Peyer's patch (tissue), 4 donors: ENCODE measurements at regions not wholly inside any gene's neighbourhood (a gene's known extent, or its start where the extent isn't known, plus 50 kb on each side); places are given as distances from the start of the nearest gene placed in this dataset.

Source experiments
- DNase-seq, 3 donors: peaks; one replicate each; pipeline ENCODE4 v3.0.0-alpha.2; 2017 to 2019
- H3K27ac ChIP-seq, 4 donors: fragments of 200-600 bp; sonication (generic); one replicate each; pipeline ENCODE4 v1.5.1; 2016 to 2019
- H3K27me3 ChIP-seq, 2 donors: fragments of 200-600 bp; sonication (generic); one replicate each; pipeline ENCODE4 v1.5.1; 2019
- H3K36me3 ChIP-seq, 3 donors: fragments of 200-600 bp; sonication (generic); one replicate each; pipeline ENCODE4 v1.5.1; 2016 to 2019
- H3K4me1 ChIP-seq, 4 donors: fragments of 200-600 bp; sonication (generic); one replicate each; pipeline ENCODE4 v1.5.1; 2016 to 2019
- H3K4me3 ChIP-seq, 4 donors: fragments of 200-600 bp; sonication (generic); 1 replicate in 3 of 4; 2 replicates in 1 of 4; pipeline ENCODE4 v1.5.1; 2016 to 2019; ENCODE audit warnings: mild to moderate bottlenecking in 1 of 4
- H3K9me3 ChIP-seq, 4 donors: fragments of 200-600 bp; sonication (generic); one replicate each; pipeline ENCODE4 v1.5.1; 2016 to 2019; ENCODE audit warnings: mild to moderate bottlenecking in 1 of 4
- POLR2A ChIP-seq, 2 donors: fragments of 450-650 bp; IDR thresholded peaks; one replicate each; pipeline ENCODE4 v1.5.1; 2017; ENCODE audit warnings: antibody characterized with exemption in 2 of 2, mild to moderate bottlenecking in 2 of 2, moderate library complexity in 2 of 2
- TF ChIP-seq, protein P1 (sequence below), 6 experiments: fragments of 450-650 bp in 4 of 6; fragments of 200-600 bp in 2 of 6; sonication (generic) in 1 of 6; IDR thresholded peaks; one replicate each; pipeline ENCODE4 v1.5.1; 2017 to 2019; ENCODE audit warnings: antibody characterized with exemption in 6 of 6, mild to moderate bottlenecking in 3 of 6, moderate library complexity in 1 of 6

DNA sequence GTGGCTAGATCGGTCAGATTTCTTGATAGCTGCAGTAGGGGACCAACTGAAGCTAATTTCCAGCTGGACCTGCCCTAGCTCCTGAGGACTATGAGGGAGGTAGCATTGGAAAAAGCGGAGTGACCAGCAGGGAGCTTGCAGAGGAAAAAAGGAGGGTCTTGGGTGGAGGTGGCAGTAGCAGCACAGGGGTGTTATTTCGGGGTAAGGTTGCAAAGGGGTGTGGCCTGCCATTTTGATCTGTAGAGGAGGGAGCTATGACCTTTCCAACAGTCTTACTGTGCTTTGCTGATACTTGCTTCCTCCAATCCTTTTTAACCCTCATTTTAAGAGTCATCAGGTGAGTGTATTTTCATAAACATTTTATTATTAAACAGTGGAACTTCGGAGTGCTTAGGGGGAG lies 83.8 kb upstream of the NRXN3 start:
- no peak for TF ChIP-seq POLR2A (IDR thresholded peaks at IDR 0.05)
- TF ChIP-seq, protein P1, sequence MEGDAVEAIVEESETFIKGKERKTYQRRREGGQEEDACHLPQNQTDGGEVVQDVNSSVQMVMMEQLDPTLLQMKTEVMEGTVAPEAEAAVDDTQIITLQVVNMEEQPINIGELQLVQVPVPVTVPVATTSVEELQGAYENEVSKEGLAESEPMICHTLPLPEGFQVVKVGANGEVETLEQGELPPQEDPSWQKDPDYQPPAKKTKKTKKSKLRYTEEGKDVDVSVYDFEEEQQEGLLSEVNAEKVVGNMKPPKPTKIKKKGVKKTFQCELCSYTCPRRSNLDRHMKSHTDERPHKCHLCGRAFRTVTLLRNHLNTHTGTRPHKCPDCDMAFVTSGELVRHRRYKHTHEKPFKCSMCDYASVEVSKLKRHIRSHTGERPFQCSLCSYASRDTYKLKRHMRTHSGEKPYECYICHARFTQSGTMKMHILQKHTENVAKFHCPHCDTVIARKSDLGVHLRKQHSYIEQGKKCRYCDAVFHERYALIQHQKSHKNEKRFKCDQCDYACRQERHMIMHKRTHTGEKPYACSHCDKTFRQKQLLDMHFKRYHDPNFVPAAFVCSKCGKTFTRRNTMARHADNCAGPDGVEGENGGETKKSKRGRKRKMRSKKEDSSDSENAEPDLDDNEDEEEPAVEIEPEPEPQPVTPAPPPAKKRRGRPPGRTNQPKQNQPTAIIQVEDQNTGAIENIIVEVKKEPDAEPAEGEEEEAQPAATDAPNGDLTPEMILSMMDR (IDR thresholded peaks at IDR 0.05): no peak
- Histone ChIP-seq H3K4me1 (no peaks in the 10 kb centered on the region), H3K4me3 (no peak overlapping the region), H3K36me3 (no peaks in the 10 kb centered on the region), H3K27me3 (no peaks in the 10 kb centered on the region), H3K27ac (no peak overlapping the region), H3K9me3 (no peaks in the 10 kb centered on the region)
- no peak for DNase-seq

DNA sequence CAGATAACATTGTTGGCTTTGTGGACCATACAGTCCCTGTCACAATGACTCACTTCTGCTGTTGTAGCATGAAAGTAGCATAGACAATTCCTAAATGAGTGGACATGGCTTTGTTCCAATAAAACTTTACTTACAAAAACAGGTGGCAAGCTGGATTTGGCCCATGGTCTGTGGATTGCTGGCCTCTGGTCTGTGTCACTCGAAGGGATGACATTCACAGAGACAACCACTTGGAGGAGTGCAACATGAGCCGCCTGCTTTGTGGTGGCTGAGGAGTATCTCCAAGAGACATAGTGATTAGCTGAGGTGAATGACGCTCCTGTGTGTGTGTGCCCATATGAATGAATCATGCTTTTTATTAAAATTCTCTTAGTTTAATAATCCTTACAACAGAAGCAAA lies 81.3 kb upstream of the NRXN3 start:
- no peak for TF ChIP-seq POLR2A (IDR thresholded peaks at IDR 0.05)
- TF ChIP-seq, protein P1 (IDR thresholded peaks at IDR 0.05): no peak
- H3K27me3 ChIP-seq: no peaks in the 10 kb centered on the region

DNA sequence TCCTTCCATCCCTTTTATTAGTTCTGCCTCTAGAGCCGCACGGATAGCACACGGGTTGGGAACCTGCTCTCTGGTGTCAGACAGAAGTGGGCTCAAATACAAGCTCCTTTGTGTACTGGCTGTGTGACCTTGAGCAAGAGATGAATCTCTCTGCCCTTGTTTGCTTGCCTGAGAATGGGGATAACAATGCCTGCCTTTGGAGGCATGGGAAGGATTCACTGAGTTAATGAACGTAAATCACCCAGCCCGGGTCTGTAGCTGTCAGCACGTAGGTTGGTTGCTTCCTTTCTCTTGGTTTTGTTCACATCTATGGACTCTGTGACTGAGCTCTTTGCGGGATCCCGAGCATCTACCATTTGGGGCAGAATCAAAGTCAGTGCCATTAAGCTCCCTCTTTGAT lies 79.3 kb upstream of the NRXN3 start:
- no peak overlapping the region for H3K4me3 ChIP-seq
- no peak overlapping the region for H3K27ac ChIP-seq
- TF ChIP-seq, protein P1 (IDR thresholded peaks at IDR 0.05): no peak
- TF ChIP-seq POLR2A (IDR thresholded peaks at IDR 0.05): no peak
- H3K9me3 ChIP-seq: no peaks in the 10 kb centered on the region
- no peak for DNase-seq
- no peaks in the 10 kb centered on the region for H3K27me3 ChIP-seq
- H3K36me3 ChIP-seq: no peaks in the 10 kb centered on the region
- H3K4me1 ChIP-seq: no peaks in the 10 kb centered on the region

More for the DNA sequence above, 81.3 kb upstream of the NRXN3 start:
- H3K27ac ChIP-seq: no peak overlapping the region
- H3K4me1 ChIP-seq: no peaks in the 10 kb centered on the region
- no peaks in the 10 kb centered on the region for H3K36me3 ChIP-seq
- no peak for DNase-seq
- H3K9me3 ChIP-seq: no peaks in the 10 kb centered on the region
- no peak overlapping the region for H3K4me3 ChIP-seq

DNA sequence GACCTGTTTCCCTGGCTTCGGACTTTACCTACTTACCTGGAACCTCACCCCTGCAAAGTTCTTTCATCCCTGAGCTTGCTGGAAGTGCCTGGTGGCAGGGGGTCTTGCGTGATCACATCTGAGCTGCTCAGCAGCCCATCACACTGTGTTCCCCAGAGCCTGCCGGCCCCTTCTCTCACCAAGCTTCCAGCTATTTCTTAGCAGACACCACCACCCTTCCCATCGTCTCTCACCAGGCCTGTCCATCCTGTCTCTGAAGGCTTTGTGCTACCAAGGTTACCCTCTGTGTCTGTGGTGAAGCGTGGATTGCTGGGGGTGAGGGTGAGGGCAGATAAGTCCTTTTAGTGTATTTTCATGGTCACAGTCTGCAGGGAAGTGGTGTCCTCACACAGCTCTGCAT lies 78.8 kb upstream of the NRXN3 start:
- DNase-seq: no peak
- Histone ChIP-seq H3K27me3 (no peaks in the 10 kb centered on the region), H3K9me3 (no peaks in the 10 kb centered on the region), H3K4me1 (no peaks in the 10 kb centered on the region), H3K27ac (no peak overlapping the region), H3K36me3 (no peaks in the 10 kb centered on the region), H3K4me3 (no peak overlapping the region)
- TF ChIP-seq, protein P1 (IDR thresholded peaks at IDR 0.05): no peak
- TF ChIP-seq POLR2A (IDR thresholded peaks at IDR 0.05): no peak

DNA sequence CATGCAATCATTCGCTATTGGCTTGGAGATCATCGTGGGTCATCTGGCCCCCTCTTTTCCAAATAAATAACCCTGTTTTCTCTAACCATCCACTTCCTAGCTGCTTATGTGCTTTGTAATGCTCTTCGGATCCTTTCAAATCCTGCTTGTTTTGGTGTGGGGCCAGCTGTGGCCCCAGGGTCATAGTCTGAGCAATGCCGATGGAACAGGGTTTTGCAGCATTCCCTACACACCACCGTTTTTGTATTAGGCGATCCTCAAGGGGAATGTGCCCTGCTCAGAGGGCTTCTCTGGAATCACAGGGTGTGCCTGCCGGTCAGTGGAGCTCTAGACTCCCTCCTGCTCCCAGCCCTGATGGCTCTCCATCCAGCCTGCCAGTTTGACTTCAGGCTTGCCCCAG lies 78.1 kb upstream of the NRXN3 start:
- no peak overlapping the region for H3K27ac ChIP-seq
- no peaks in the 10 kb centered on the region for H3K4me1 ChIP-seq
- no peaks in the 10 kb centered on the region for H3K27me3 ChIP-seq
- DNase-seq: no peak
- no peak overlapping the region for H3K4me3 ChIP-seq
- no peaks in the 10 kb centered on the region for H3K36me3 ChIP-seq
- no peaks in the 10 kb centered on the region for H3K9me3 ChIP-seq
- TF ChIP-seq POLR2A (IDR thresholded peaks at IDR 0.05): no peak
- TF ChIP-seq, protein P1 (IDR thresholded peaks at IDR 0.05): no peak

DNA sequence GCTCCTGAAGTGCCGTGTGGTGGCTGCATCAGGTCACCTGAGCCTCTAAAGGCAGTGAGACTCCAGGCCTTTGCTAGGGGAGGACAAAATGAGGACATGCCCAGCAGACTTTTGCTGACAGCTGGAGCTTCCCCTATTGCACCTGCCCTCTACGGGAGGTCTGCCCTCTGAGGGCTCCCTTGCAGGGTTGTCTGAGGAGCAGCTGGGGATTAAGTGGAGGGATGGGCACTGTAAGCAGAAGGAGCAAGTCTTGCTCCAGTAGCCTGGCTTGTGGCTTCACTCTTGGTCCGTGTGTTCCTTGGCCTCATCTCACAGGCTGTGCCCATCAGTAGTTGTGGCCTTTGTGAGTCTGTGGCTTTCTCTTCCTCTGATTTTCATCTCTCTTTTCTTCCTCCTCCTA lies 66.9 kb upstream of the NRXN3 start:
- H3K9me3 ChIP-seq: no peaks in the 10 kb centered on the region
- no peaks in the 10 kb centered on the region for H3K4me1 ChIP-seq
- H3K27ac ChIP-seq: no peak overlapping the region
- TF ChIP-seq POLR2A (IDR thresholded peaks at IDR 0.05): no peak
- TF ChIP-seq, protein P1 (IDR thresholded peaks at IDR 0.05): no peak
- no peak overlapping the region for H3K4me3 ChIP-seq
- no peaks in the 10 kb centered on the region for H3K27me3 ChIP-seq
- no peaks in the 10 kb centered on the region for H3K36me3 ChIP-seq
- no peak for DNase-seq
